ENCODE measurements at regions not wholly inside any gene's neighbourhood (a gene's known extent, or its start where the extent isn't known, plus 50 kb on each side); places are given as distances from the start of the nearest gene placed in this dataset.
"Not testable (repeated sequence)": the region's sequence is repeated elsewhere in the genome, so short reads cannot be mapped to it uniquely, and the experiment has no call there.

DNA sequence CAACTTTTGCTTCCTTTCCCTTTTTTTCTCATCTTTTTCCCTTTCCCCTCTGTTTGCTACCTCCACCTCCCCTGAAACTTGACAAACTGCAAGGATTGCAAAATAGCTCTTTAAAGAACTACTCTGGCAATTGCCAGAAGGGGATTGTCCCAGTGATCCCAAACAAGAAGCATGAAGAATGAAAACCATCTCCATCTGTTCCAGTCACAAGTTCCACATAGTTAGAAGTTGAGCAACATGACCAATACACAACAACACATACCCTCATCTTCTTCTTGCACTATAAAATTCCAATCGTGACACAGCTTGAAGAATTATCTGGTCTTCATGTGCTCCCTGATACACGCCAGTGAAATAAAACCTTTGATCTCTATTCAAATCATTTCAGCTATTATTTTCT, 93.7 kb upstream of the USP15 start:
- no peak for DNase-seq

DNA sequence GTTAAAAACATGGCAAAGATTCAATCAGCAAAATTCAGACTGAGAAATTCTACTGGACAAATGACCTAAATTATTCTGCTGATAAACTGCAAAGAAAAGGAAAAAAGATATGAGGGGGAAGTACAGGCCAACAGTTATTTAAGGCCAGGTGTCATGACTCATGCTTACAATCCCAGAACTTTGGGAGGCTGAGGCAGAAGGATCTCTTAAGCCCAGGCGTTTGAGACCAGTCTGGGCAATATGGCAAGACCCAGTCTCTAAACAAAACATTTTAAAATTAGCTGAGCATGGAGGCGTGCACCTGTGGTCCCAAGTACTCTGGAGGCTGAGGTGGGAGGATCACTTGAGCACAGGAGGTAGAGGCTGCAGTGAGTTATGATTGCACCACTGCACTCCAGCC, 91.8 kb upstream of the USP15 start:
- DNase-seq: no peak

DNA sequence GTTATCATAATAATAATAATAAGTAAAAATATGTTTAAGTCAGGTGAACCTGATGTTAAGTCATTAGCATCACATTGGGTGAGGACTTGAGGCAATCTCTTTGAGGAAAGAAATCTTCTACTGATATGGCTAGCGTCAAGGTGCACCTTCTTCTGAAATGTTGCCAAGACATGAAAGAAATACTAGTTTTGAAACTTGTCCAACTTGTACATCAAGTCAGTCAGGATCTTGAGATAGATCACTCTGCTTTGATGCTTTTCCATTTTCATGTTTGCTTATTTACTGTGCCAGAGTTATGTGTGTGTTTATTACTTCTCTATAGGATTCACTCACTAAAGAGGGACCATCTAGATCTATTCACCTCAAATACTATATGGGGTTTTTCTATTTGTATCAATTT, 90.0 kb upstream of the USP15 start:
- no peak for DNase-seq

DNA sequence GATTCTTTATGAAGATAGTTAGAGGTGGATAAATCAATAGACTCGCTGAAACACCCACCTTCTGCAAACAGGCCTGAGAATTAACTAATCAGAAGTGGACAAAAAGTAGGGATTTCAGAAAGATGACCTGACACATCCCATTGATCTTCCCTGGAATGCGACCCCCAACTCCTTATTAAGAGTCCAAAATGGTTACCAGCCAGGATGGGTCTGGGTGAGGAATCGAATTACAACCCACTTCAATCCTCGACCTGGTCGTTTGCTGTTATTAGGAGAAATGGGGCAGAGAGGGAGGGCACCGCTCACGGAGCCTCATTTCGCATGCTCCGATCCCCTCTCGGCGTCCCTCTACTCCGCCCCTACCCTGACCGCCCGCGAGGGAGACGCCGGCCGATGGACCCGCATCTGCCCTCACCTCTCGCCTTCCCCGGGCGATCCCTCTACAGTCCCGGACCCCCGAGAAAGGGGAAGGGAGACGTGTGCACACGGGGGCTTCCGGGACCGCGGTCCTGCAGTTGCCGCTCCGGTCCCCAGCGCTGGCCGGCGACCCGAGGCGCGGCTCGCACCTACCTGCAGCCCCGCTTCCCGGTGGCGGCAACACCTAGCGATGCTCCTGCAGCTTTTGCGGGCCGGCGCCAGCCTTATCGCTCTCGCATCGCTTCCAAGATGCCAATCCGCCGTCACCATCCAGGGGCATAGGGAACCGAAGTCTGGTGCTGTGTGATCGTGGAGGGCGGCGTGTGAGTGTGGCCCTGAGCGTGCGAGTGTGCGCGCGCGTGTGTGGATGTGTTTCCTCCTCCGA, 69.3 kb upstream of the USP15 start:
- DNase-seq: no peak

DNA sequence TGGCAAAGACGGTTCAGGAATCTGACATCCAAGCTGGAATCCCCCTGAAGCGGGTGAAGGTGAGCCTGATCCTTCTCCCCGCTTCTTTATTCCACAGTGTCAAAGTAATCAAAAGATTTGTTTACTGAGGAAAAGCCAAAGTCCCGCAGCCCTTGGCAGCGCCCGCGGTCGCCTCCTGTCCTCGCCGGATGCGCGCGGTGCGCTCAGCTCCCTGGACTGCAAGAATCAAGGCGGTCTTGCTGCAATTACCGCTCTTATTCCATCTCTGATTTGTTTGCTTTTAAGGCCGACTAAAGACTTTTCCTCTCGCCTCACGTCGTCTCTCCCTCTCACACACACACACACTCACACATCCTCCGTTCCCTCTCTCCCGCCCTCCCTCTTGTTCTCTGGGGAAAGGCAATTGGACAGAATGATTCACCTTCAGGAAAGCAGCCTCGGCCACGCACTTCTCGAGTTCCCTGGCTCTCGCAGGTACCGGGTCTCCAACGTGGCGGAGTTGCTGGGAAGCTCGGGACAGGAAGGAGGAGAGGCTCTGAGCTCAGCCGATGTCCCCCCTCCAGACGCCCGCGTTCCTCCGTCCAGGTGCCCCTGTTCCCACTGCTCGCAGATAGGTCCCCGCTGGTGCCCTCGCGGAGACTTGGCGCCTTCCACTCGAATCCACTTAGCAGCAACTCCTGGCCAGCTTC, 68.6 kb upstream of the USP15 start:
- DNase-seq: no peak

DNA sequence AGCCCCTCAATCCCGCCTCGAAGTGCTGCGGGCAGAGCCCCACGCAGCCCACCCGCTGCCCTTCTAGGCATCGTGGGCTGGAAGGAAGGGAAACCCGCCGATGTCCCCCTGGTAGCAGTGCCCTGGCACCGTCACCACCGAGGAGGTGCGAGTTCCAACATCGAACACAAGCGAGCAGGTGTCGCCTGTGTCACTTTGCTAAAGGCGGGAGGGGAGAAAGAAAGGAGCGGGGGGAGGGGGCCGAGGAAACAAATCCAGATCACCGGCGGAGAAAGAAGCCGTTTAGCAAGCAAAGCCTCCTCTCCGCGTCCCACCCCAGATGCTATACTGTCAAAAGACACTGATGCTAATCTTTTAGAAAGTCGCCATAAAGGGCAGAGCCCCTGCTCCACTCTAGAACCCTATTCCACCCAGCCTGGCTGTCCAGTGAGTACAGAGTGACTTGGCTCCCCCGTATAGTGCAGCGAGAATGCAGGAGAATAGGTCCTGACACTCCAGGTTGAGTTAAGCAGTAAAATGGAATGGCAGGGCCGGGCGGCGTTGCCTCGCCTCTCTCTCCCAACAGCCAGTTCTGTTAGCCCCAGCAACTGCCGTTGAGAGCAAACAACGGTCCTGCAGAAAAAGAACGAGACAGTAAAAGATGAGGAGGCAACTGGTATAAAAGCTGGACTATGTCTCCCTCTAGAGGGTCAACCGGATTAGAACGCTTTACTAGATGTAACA, 67.9 kb upstream of the USP15 start:
- peak; percentile 46 to 71 for DNase-seq

DNA sequence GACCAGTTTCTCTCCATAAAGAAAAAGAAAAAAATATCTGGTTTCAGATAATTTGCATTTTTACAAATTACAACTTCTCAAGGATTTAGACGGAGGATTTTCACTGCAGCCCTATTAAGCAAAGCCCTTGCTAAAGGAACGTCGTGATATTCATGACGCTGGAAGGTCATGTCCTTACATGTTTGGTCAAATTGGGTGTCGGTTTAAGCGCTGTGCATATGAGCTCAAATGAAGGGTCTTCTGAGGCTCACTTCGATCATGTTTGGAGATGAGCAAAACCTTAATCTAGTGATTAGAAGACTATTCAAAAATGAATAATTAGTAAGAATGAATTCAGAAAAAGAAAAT, 67.3 kb upstream of the USP15 start:
- no peak for DNase-seq

- no peak for DNase-seq
These were observed 66.2 kb upstream of the USP15 start for GRCh38 chr12:62194031-62194430.

- no peak for DNase-seq
These were observed 65.6 kb upstream of the USP15 start for GRCh38 chr12:62194616-62195015.

DNA sequence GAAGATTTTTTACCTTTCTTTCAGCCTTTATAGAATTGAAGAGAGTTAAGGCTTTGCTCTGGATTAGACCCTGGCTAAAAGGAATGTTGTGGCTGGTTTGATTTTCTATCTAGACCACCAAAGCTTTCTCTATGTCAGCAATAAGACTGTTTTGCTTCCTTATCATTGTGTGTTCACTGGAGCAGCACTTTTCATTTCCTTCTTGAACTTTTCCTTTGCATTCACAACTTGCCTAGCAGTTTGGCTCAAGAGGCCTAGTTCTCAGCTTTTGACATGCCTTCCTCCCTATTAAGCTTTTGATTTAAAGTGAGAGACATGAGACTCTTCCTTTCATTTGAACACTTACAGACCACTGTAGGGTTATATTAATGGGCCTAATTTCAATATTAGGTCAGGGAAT, 64.1 kb upstream of the USP15 start:
- no peak for DNase-seq

- not testable (repeated sequence) for DNase-seq
These were observed 57.3 kb upstream of the USP15 start for GRCh38 chr12:62202861-62203260.

DNA sequence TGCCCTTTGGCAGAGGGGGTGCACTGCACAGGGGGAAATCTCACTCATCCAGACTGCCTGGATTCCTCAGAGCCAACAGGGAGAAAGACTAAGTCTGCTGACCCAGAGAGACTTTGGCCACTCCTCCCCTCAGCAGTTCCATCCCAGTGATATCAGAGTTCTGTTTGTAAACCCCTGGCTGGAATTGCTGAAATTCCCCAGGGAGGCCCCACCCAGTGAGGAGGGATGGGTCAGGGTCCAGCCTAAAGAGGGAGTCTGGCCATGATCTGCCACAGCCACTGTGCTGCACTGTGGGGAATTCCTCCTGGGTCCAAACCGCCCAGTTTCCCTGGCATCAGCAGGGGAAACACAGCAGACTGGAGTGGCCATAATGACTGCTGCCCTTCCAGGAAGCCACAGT, 54.9 kb upstream of the USP15 start:
- no peak for DNase-seq

GRCh38 chr12:62207248-62207647, 53.0 kb upstream of the USP15 start:
- no peak for DNase-seq

Data from CD4-positive, alpha-beta T cell treated with Interleukin-1 beta for 1 hour (primary cell).